Skeletal muscle cell (primary cell): ENCODE measurements at regions not wholly inside any gene's neighbourhood (a gene's known extent, or its start where the extent isn't known, plus 50 kb on each side); places are given as distances from the start of the nearest gene placed in this dataset.

ENCODE experiments used
- DNase-seq: peaks from one replicate; pipeline ENCODE4 v3.0.0-alpha.2; 2010; ENCODE audit warnings: low read depth
- H3K4me3 ChIP-seq: 2 replicates; pipeline ENCODE4 v1.5.1; 2011; ENCODE audit warnings: low read depth, mild to moderate bottlenecking, control low read depth, low read length, moderate library complexity

- DNase-seq = no peak
- no peak overlapping the region for H3K4me3 ChIP-seq
Observed at GRCh38 chr22:49645791-49646550, 181.7 kb downstream of the BRD1 start.

- no peak overlapping the region for H3K4me3 ChIP-seq
- DNase-seq = no peak
Observed at GRCh38 chr22:49645257-49645656, 182.4 kb downstream of the BRD1 start.

DNA sequence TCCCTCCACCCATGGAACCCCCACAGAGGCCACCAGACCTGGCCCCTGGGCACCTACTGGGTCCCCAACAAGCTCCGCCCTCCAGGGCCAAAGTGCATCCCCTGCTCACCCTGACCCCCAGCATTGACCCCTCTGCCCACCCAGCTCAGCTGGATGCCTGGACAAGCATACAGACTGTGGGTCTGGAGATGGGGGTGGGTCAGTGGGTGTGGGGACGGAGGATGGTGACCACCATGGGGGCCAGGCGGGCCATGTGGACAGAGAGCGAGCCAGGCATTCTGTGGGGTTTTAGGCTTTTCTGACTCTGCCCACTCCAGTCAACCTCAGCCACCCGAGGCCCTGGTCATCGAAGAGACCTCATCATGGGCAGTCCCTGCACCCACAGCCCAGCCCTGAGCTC is 183.7 kb downstream of the BRD1 start:
- DNase-seq = no peak
- H3K4me3 ChIP-seq = no peak overlapping the region

- no peak for DNase-seq
- no peak overlapping the region for H3K4me3 ChIP-seq
Observed at GRCh38 chr22:49643466-49643865, 184.2 kb downstream of the BRD1 start.

DNA sequence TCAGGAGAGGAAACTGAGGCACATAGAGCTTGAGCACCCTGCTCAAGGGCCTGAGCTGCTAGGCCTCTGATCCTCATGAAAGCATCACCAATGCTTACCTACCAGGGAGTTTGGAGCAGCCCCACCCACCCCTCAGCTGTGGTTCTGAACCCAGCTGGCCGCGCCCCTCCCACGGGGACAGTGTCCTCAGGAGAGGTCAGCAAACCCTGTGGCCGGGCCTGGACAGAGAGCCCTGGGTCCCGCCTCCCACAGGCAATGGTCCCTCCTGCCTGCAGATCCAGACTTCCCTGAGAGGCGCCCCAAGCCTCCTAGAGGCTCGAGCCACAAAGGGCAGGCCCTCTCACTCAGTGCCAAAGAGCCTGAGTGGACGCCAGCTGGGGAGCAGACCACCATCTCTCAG is 184.9 kb downstream of the BRD1 start:
- H3K4me3 ChIP-seq = no peak overlapping the region
- DNase-seq = no peak

DNA sequence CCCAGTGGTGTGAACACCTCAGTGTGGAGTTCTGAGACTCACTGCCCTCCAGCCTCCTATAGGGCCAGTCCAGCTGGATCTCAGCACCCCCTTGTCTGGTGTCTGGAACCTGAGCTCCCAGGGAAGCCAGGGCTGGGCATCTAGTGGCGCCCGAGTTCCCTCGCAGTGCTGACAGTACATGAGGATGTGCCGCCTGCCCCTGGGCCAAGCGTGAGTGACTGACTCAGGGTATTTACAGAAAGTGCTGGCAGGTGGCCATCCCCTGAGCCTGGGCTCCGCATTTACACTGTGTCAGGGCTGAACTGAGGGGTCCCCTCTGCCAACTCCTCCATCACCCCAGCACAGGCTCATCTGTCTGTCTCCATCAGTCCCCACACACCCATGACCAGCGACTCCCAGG is 185.3 kb downstream of the BRD1 start:
- no peak overlapping the region for H3K4me3 ChIP-seq
- DNase-seq = no peak

- H3K4me3 ChIP-seq = no peak overlapping the region
Observed at GRCh38 chr22:49641770-49642313, 185.8 kb downstream of the BRD1 start.

GRCh38 chr22:49640366-49641095 is 187.1 kb downstream of the BRD1 start:
- H3K4me3 ChIP-seq = no peak overlapping the region
- no peak for DNase-seq

More at GRCh38 chr22:49641770-49642313, 185.8 kb downstream of the BRD1 start:
- no peak for DNase-seq

- no peak for DNase-seq
Observed at GRCh38 chr22:49639956-49640355, 187.7 kb downstream of the BRD1 start.

GRCh38 chr22:49638788-49639187 is 188.9 kb downstream of the BRD1 start:
- DNase-seq = no peak
- H3K4me3 ChIP-seq = no peak overlapping the region

More at GRCh38 chr22:49639956-49640355, 187.7 kb downstream of the BRD1 start:
- no peak overlapping the region for H3K4me3 ChIP-seq

- no peak for DNase-seq
- H3K4me3 ChIP-seq = no peak overlapping the region
Observed at GRCh38 chr22:49638001-49638400, 189.7 kb downstream of the BRD1 start.

DNA sequence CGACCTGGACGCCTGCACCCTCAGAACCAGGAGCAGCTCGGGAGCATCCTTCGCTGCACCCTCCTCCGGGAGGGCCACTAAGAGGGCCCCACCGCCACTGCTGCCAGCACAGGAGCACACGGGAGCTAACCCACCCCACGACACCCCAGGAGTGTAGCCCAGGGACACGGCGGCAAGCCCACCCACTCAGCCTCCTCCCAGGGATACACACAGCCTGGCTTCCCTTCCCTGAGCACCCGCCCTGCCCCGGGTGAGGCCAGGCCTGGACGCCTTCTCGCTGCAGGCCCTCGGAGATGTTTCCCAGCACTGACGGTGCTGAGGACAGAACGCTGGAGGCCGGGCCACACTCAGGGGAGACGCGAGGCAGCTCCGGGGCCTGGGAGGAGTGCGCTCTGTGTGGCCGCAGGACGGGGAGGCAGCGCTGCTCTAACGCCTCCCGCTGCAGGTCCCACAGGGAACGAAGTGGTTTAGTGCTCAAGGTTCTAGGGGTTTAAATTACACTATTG is 190.4 kb downstream of the BRD1 start:
- no peak for DNase-seq
- no peak overlapping the region for H3K4me3 ChIP-seq

DNA sequence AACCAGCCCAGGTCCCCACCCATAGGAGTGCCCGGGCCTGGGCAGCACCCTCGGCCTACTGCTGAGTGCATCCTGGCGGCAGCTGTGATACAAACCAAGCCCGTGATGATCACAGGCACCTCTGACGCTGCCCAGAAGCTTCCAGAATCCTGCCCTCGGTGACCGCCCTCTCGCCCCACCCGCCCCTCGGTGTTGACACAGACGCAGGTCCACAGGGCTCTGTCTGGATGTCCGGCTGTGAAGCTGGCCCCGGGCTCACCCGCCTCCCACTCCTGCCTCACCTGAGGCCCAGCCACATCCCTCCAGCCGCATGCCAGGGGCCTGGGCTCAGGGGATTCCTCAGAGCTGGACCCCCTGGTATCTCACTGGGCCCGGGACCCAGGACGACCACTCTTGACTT is 191.0 kb downstream of the BRD1 start:
- no peak overlapping the region for H3K4me3 ChIP-seq
- DNase-seq = no peak

GRCh38 chr22:49636214-49636613 is 191.5 kb downstream of the BRD1 start:
- DNase-seq = no peak
- no peak overlapping the region for H3K4me3 ChIP-seq

- DNase-seq = no peak
- H3K4me3 ChIP-seq = no peak overlapping the region
Observed at GRCh38 chr22:49634006-49634772, 193.5 kb downstream of the BRD1 start.

DNA sequence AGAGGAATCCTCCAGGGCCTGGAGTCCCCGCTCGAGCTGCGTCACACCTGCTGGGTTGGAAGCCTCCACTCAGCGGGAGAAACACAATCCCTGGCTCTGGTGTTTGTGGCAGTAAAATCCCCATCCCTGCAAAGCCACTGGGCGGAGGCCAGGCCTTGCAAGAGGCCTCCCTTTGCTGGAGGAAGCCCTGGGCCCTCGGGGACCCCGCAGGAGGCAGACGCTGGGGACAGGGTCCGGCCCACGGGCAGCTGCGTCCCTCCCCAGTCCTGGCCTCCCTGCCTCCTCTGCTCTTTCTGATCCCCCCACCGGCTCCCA is 194.7 kb downstream of the BRD1 start:
- no peak for DNase-seq
- no peak overlapping the region for H3K4me3 ChIP-seq

DNA sequence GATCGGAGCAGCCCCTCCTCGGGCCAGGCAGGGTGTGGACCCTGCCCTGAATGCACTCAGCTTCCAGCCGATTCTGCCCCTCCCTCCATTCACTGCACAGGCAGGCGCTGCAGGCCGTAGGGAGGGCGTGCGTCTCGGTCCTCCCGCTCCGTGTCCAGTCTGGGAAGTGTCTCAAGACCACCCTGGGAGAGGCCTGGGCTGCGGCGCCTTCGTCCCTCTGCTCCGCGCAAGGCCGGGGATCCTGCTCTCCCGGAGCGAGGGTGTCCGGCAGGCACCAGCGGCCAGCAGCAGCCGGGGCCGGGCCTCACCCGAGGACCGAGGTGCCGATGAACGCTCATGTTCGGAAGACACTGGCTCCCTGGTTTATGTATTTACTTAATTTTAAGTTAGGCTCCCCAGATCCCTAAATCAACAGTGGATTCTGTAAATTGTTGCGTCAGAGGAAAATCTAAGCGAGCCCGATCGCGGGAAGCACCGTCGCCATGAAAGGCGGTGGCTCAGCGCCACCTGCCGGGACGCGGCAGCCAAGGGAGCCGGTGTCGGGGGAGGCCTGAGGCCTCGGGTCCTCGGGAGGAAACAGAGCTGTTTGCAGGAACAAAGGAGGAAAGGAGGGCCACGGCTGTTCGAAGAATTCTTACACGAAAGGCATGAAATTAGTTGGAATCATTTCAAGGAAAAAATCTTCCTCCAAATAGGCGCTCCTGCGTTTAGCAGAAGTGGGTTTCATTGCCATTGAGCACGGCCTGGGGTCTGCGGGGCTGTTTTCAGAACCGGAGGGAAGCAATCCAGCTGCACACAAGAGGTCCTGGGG is 195.3 kb downstream of the BRD1 start:
- peak overlapping the region; percentile 31 for H3K4me3 ChIP-seq
- peak; percentile 4 for DNase-seq

DNA sequence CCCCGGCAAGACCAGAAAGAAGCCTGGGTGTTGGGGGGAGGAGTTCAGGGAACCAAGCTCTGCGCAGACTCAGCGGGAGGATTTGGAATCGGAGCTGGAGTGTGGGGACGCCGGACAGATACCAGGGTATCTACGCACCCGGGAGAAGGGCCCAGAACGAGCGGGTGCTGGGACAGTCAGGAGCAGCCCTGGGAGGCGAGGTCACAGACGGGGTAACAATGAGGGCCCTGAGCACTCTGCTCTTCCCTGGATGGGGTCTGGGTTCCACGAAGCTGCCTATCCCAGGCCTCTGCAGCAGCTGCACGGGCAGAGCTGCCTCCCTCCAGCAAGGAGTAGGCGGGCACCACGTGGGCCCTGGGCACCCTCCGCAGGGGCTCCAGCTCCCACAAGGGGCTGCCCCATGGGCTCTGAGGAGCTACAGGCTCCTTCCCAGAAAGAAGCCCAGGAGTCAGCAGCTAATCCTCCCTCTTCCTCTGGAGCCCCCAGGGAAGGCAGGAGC is 197.2 kb downstream of the BRD1 start:
- DNase-seq = no peak
- H3K4me3 ChIP-seq = no peak overlapping the region
